ENCODE measurements at regions not wholly inside any gene's neighbourhood (a gene's known extent, or its start where the extent isn't known, plus 50 kb on each side); places are given as distances from the start of the nearest gene placed in this dataset.

DNA sequence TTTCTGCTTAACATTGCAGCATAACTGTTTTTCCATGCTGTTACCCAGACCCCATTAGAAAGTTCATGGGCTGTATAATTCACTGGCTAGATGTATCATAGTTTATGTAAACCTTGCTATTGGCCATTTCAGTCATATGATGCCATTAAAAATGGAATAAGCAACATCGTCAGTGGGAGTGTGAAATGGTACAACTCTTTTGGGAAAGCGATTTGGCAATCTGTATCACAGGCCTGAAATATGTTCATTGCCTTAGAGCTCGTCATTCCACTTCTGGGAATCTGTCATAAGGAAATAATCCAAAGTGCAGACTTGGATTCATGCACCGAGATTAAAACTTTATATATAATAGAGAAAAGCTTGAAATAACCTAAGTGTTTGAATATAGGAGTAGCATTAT, 77.9 kb upstream of the KLF4 start:
- TF ChIP-seq CTCF (IDR thresholded peaks at IDR 0.05) (no peak), POLR2A (IDR thresholded peaks at IDR 0.05) (no peak)

Data from adrenal gland (tissue), 5 donors.